GM12864 (cell line): ENCODE measurements at regions not wholly inside any gene's neighbourhood (a gene's known extent, or its start where the extent isn't known, plus 50 kb on each side); places are given as distances from the start of the nearest gene placed in this dataset.

Experiments
- DNase-seq: peaks from one replicate; pipeline ENCODE4 v3.0.0-alpha.2; 2011; ENCODE audit warnings: low read depth
- H3K4me3 ChIP-seq: 2 replicates; pipeline ENCODE4 v1.5.1; 2011; ENCODE audit warnings: mild to moderate bottlenecking, low read depth, low read length, control low read depth
- TF ChIP-seq, protein P1 (sequence below): IDR thresholded peaks from 2 replicates; pipeline ENCODE4 v1.5.1; 2011; ENCODE audit warnings: low read depth, mild to moderate bottlenecking, moderate library complexity, low read length, control low read depth, inconsistent platforms; ENCODE audit errors: missing control alignments

DNA sequence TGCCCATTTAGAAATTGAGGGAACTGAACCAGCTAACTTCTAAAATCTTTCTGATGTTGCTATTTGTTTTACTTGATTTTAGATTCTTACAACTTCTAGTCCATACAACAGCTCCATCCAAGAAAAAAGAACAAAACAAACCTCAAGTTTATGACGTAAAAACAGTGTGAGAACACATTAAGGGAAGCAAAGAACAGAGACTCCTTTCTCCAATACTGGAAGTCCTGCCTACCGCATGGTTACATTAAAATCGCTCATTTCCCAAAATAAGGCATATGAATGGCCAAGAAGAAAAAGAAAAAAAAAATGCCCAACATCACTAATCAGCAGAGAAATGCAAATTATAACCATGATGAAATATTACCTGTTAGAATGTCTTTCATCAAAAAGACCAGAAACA, 110.0 kb downstream of the TRIB2 start:
- H3K4me3 ChIP-seq: no peak overlapping the region
- TF ChIP-seq, protein P1, sequence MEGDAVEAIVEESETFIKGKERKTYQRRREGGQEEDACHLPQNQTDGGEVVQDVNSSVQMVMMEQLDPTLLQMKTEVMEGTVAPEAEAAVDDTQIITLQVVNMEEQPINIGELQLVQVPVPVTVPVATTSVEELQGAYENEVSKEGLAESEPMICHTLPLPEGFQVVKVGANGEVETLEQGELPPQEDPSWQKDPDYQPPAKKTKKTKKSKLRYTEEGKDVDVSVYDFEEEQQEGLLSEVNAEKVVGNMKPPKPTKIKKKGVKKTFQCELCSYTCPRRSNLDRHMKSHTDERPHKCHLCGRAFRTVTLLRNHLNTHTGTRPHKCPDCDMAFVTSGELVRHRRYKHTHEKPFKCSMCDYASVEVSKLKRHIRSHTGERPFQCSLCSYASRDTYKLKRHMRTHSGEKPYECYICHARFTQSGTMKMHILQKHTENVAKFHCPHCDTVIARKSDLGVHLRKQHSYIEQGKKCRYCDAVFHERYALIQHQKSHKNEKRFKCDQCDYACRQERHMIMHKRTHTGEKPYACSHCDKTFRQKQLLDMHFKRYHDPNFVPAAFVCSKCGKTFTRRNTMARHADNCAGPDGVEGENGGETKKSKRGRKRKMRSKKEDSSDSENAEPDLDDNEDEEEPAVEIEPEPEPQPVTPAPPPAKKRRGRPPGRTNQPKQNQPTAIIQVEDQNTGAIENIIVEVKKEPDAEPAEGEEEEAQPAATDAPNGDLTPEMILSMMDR: no peak
- DNase-seq: no peak

DNA sequence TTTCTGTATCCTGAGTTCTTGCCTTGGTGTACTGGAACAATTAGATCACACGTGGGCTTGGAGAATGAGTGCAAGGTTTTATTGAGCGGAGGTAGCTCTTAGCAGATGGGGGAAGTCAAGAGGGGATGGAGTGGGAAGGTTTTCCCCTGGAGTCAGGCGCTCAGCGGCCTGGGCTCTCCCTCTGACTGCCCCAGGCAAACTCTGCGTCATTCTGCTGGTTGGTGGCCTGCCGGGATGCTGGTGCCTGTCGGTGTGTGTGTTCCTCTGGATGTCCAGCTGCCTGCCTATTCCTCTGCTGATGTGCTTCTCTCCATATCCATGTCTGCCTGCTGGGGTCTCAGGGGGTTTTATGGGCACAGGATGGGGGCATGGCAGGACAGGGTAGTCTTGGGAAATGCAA, 111.0 kb downstream of the TRIB2 start:
- DNase-seq: no peak
- H3K4me3 ChIP-seq: no peak overlapping the region
- TF ChIP-seq, protein P1: no peak

- no peak overlapping the region for H3K4me3 ChIP-seq
- DNase-seq: no peak
- TF ChIP-seq, protein P1: no peak
Measured at GRCh38 chr2:12828980-12829379, 112.2 kb downstream of the TRIB2 start.

- no peak for DNase-seq
- TF ChIP-seq, protein P1: no peak
- no peak overlapping the region for H3K4me3 ChIP-seq
Measured at GRCh38 chr2:12831016-12831415, 114.3 kb downstream of the TRIB2 start.

- H3K4me3 ChIP-seq: no peak overlapping the region
- DNase-seq: no peak
- TF ChIP-seq, protein P1: no peak
Measured at GRCh38 chr2:12834239-12834638, 117.5 kb downstream of the TRIB2 start.

DNA sequence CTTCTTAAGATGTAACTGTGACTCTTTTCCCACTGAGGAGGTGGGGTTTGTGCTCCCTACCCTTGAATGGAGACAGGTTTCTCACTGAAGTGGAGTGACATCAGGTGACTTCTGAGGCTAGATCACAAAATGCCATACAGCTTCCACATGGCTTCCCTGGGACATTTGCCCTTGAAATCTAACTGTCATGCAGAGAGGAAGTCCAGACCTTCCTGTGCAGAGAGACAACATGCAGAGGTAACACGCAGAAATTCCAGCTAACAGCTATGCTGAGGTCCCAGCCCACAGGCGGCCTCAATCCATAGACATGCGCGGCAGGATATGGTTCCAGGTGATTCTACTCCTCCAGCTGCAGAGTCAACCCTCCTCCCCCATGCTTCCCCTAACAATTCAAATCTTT, 119.0 kb downstream of the TRIB2 start:
- DNase-seq: no peak
- H3K4me3 ChIP-seq: no peak overlapping the region
- TF ChIP-seq, protein P1: no peak

- H3K4me3 ChIP-seq: no peak overlapping the region
- TF ChIP-seq, protein P1: no peak
- no peak for DNase-seq
Measured at GRCh38 chr2:12839339-12839738, 122.6 kb downstream of the TRIB2 start.
